Amygdala (tissue), 56 donors: ENCODE measurements at regions not wholly inside any gene's neighbourhood (a gene's known extent, or its start where the extent isn't known, plus 50 kb on each side); places are given as distances from the start of the nearest gene placed in this dataset.
"Not testable (repeated sequence)": the region's sequence is repeated elsewhere in the genome, so short reads cannot be mapped to it uniquely, and the experiment has no call there.

Experiments
- DNase-seq, 56 donors: peaks; one replicate each; lab custom pipeline; 2025; lab: John Stamatoyannopoulos, UW

GRCh38 chr11:96506953-96507354 is 117.1 kb downstream of the JRKL start:
- no peak for DNase-seq

GRCh38 chr11:96508861-96509260 is 119.0 kb downstream of the JRKL start:
- DNase-seq, result no peak

GRCh38 chr11:96520939-96521338 is 131.1 kb downstream of the JRKL start:
- DNase-seq, result no peak

GRCh38 chr11:96523656-96524055 is 133.8 kb downstream of the JRKL start:
- no peak for DNase-seq

- no peak for DNase-seq
Measured at GRCh38 chr11:96524475-96524874, 134.7 kb downstream of the JRKL start.

GRCh38 chr11:96530473-96530872 is 140.7 kb downstream of the JRKL start:
- no peak for DNase-seq

GRCh38 chr11:96538104-96538503 is 148.3 kb downstream of the JRKL start:
- no peak for DNase-seq

- DNase-seq, result no peak
Measured at GRCh38 chr11:96538622-96539021, 148.8 kb downstream of the JRKL start.

GRCh38 chr11:96540875-96541274 is 151.1 kb downstream of the JRKL start:
- DNase-seq, result no peak

- no peak for DNase-seq
Measured at GRCh38 chr11:96543177-96543576, 153.4 kb downstream of the JRKL start.

- not testable (repeated sequence) for DNase-seq
Measured at GRCh38 chr11:96545192-96545591, 155.4 kb downstream of the JRKL start.

GRCh38 chr11:96551136-96551535 is 161.3 kb downstream of the JRKL start:
- DNase-seq, result no peak

- DNase-seq, result no peak
Measured at GRCh38 chr11:96554236-96554820, 164.5 kb downstream of the JRKL start.

- not testable (repeated sequence) for DNase-seq
Measured at GRCh38 chr11:96555826-96556225, 166.0 kb downstream of the JRKL start.

GRCh38 chr11:96560727-96561126 is 170.9 kb downstream of the JRKL start:
- DNase-seq, result not testable (repeated sequence)

GRCh38 chr11:96567176-96567575 is 177.4 kb downstream of the JRKL start:
- no peak for DNase-seq

- DNase-seq, result no peak
Measured at GRCh38 chr11:96567667-96568066, 177.9 kb downstream of the JRKL start.

GRCh38 chr11:96576383-96576782 is 186.6 kb downstream of the JRKL start:
- no peak for DNase-seq

GRCh38 chr11:96578379-96578778 is 188.6 kb downstream of the JRKL start:
- no peak for DNase-seq

GRCh38 chr11:96579656-96580055 is 189.8 kb downstream of the JRKL start:
- no peak for DNase-seq

GRCh38 chr11:96580476-96581040 is 190.7 kb downstream of the JRKL start:
- no peak for DNase-seq

GRCh38 chr11:96585944-96586880 is 196.4 kb downstream of the JRKL start:
- not testable (repeated sequence) for DNase-seq
